HG03039 (cell line): ENCODE measurements at regions not wholly inside any gene's neighbourhood (a gene's known extent, or its start where the extent isn't known, plus 50 kb on each side); places are given as distances from the start of the nearest gene placed in this dataset.

Experiments used
- ATAC-seq: cut with Tn5 transposase; IDR thresholded peaks from one replicate; pipeline ENCODE4 v1.9.1; 2021; ENCODE audit warnings: mild to moderate bottlenecking, moderate library complexity; ENCODE audit not compliant: unreplicated experiment

DNA sequence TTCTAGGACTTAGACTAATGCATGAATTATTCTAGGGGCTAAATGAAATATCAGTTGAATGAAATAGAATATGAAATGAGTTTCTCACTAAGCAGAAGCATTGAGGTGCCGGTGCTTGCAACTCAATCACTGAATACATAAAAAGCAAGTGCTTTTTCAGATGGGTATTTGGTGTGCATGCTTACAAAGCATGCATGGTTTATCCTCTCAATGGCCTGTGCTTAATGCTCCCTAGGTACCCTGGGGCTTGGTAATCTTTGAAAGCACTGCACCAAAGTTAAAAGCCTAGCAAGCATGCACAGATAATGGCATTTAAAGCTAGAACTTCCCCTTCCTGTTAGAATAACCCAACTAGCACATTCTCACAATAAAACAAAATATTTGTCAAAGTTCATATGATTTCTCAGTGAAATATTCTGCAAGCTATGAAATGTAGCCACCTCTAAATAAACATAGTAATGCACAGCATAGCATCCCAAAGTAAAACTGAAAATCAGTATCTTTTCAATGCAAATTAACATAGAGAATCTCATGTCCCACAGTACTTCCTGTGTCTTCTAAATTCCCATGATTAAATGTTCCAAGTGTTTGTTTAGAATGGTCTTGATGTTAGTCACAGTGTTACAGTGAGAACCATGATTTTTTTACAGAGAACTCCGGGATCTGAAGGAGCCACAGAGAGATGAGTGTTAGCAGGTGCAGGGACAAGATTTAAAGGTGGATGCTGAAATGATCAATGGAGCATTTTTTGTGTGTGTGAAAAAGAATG is 143.4 kb upstream of the CDH6 start:
- no peak for ATAC-seq

DNA sequence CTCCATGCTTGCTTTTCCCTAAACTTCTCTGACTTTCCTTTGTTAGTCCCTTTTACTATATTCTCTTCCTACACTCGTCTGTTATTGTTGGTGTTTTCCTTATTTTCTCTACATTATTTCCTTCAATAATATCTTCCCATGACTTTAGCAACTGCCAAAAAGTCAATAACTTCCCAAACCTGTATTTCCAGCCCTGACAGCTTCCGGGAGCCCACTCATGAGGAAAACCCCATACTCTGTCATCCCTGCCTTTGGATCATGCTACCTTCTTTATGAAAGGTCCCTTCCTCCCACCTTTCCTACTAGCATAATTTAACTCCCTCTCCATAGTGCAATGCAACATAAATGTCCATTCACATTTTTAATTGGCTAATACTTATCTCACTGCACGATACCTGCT is 144.0 kb upstream of the CDH6 start:
- no peak for ATAC-seq

DNA sequence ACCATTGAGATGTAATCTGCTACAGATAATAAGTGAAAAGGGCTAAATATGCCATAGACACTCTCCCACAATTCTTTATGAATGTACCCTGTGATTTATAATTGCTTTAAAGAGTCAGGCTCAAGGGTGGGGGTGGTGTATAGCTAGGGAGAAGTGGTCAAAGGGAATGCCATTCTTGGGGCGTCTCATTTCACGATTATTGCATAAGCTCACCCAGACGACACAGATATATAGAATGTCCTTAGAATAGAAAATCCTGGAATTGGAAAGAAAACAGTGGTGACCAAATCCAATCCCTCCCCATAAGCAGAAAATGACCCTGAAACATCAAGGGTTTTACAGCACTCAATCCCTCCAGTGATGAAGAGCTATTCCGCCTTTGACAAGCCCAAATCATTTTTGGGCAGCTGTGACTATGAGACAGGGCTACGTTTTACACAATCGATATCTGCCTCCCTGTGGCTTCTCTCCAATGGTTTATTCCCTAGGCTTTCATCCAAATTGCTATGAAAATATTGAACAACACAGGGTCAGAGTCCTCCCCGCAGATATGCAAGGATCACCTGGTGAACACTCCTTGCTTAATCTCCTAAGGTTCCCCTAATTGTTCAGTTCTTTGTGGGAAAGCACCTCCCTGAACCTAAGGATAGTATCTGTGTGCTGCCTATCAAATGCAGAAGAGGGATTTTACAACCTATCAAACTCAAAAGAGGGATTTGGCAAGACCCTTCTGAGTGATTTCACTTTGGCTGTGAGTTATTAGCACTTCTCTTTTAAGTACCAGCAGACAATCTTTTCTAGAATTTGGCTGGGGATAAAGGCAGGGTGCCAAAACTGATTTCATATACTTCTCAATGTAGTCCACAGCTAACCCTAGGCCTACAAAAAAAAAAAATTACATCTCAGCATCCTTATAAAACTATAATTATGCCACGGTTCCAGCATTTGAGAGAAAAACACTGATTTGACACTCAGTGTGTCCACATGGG is 144.9 kb upstream of the CDH6 start:
- no peak for ATAC-seq

DNA sequence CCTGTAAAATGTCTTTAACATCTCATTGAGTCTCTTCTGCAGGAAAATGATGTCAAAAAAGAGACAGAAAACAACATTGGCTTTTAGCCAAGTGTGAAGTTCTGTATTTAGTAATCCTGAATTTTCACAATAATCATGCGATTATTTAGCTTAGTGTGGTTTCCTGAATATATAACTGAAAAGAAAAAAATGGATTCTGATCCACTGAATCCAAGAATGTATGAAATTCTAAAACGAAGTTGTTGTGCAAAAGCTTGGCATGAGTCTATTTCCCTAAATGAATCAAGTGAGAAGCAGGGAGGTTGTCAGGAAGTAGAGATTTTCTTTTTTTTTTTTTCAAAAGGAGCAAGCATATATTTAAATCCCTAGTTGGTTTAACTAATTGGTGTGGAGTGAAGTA is 145.9 kb upstream of the CDH6 start:
- no peak for ATAC-seq

DNA sequence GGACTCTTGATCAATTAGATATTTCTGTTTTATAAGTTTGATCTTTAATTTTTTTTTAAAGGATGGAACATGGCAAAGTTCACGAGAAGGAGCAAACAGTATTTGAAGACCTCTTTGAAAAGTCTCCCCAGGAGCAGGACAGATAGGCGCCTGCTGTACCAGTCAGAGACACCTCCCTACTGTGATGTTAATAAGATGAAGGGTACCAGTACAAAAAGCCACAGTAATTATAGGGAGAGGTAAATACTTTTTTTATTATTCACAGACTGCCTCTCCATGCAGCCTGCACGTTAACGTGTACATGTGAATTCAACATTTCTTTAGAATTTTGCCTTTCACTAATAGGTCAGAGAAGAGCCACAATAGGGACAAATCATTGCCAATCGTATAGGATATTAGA is 146.5 kb upstream of the CDH6 start:
- ATAC-seq = no peak

DNA sequence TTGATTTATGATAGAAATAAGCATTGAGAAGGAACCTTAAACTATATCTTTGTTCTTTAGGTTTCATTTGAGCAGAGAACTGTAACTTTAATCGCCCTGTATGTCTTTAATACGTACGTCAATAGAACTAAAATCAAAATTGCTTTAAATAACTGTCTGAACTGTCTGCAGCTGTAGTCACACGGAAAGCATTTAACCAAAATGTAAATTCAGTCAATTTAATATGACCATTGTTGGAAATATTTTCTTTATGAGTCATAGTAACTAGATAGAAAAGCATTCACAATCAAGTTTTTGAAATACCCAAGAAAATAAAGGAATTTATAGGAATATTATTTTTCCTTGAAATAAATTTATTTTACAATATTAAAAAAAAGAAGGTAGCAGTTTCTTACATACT is 157.1 kb upstream of the CDH6 start:
- ATAC-seq = no peak

DNA sequence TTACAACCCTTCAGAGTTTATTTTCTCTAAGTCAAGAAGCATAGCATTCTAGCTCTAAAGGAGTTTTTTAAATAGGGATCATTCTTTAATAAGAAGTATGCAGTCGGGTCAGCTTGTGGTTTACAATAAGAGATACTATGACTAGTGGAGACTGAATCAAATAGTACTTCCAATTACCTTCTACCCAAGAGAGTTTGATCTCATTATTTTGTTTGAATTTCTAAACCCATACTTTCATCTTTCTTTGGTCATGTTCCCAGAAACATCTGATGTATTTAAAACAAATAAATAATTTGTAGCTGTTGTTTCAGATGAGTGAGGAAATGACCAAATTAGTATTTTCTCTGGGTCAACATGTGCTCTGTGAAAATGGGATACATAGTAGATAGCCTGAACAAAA is 160.2 kb upstream of the CDH6 start:
- ATAC-seq = no peak

DNA sequence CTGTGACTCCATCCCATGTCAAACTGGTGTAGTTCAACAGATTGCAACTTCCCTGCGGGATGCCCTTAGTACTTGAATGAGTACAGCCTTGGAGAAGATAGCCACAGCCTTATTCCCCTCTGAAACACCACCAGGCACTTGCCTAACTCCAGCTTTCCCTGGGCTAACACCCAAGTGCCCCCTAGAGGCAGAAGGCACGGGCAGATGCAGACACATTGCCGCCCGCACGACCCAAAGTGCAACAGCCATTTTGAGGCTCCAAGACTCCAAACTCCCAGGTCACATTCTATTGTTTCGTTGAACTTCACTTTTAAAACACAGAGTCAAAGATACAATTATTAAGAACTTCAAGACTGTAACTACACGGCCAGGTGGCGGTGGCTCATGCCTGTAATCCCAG is 163.6 kb upstream of the CDH6 start:
- no peak for ATAC-seq

DNA sequence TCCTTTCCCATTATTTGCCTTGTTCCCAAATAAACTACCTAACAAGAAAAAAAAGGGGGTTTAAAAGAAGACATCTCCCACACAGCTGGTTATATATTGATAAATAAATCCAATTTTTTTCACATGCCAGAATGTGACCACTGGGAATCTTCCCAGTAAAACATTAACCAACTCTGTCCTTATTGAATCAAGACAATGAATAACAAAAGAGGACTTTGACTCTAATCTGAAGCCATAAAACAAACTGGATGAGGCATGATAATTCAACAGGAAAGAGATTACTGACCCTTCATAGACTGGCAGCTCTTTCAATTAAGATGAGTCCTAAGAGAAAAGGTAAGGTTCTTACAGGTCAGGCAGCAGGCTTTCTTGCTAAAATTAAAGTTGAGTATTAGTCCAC is 165.8 kb upstream of the CDH6 start:
- ATAC-seq = no peak

DNA sequence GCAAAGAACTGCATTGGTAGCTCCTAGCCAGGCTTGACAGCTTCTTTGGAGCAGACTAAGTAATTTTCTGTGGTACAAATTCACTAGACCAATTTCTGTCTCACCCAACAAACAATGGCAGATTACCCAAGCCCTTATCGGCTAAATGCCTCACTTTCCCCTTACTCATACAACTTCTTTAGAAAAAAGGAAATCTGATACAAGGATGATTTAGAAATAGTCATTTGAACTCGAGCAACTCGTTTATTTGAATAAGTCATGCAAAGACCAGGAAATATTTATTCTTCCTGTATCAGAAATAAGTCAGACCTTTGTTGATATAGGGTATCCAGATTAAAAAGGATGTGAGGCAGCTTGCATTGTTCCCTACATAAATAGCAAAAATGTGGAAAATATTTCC is 170.4 kb upstream of the CDH6 start:
- no peak for ATAC-seq

DNA sequence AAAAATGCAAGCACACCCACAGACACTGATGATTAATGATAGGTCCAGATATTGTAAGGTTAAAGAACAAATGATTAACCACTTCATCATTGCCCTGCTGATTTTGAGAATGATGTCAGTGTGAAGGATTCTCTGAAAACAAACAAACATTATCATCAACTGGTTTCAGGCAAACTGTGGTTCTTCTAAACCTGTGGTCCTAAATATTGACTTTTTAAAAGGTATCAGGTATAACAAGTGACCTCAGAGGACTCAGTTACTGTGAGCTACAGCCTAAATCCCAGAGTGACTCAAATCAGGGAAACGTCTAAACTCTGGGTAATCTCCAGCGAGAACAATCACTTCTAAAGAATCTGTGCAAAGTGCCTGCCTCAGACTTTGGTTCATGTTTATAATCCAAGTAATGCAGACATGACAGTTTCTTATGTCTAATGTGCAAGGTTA is 172.3 kb upstream of the CDH6 start:
- ATAC-seq = no peak

DNA sequence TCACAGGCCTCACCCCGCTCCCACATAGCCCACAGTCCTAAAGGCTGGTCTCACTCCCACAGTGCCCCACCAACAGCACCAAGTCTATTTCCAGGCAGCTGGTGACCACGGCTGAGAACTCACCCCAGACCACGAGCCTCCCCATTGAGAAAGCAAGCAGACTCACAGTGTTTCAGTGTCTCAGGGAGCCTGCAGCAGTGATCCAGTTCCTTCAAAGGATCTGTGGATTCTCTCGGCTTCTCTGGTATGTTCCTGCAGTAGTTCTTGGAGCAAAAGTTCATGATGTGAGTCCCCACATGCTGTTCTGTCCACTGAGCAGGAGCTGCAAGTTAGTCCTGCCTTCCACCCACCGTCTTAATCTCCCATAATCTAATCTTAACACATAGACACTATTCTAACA is 185.3 kb upstream of the CDH6 start:
- ATAC-seq = no peak

DNA sequence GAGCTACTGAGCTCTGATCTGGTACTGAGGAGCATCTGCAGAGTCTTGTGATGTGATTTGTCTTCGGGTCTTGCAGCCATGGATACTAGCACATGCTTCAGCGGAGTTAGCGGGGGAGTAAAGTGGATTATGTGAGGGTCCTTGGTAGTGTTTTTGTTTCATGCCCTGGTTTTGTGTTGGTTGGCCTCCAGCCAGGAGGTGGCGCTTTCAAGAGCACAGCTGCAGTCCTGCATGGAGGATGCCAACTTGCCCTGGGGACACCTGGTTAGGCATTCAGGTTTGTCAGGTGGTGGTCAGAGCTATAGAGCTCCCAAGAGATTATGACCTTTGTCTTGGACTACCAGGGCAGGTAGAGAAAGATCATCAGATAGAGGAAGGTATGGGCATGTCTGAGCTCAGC is 185.8 kb upstream of the CDH6 start:
- no peak for ATAC-seq

DNA sequence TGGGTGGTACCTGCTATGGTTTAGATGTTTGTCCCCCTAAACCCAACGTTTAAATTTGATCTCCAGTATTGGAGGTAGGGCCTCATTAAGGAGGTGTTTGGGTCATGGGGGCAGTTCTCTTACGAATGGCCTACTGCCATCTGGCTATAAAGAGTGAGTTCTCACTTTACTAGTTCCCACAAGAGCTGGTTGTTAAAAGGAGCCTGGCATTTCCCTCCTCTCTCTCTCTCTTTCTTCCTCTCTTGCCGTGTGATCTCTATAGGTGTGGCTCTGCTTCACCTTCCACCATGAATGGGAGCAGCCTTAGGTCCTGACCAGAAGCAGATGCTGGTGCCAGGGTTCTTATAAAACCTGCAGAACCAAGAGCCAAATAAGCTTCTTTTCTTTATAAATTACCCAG is 193.2 kb upstream of the CDH6 start:
- no peak for ATAC-seq

DNA sequence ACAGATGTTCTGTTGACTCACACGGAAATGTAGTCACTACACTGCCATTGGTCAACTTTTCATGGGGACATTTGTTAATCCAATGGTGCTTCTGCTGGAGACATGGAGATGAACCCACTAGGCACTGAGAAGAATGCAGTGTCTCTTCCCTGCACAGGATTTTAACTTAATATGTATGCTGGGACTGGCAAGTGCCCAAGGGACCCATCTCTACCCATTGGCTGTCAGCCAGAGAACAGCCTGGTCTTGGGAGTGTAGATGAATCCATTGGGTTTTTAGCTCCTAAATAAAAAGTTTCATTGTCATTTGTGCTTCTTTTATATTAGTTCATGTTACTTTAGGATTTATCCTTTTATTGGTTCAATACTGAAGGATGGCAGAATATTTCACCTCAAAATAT is 195.8 kb upstream of the CDH6 start:
- ATAC-seq = no peak

DNA sequence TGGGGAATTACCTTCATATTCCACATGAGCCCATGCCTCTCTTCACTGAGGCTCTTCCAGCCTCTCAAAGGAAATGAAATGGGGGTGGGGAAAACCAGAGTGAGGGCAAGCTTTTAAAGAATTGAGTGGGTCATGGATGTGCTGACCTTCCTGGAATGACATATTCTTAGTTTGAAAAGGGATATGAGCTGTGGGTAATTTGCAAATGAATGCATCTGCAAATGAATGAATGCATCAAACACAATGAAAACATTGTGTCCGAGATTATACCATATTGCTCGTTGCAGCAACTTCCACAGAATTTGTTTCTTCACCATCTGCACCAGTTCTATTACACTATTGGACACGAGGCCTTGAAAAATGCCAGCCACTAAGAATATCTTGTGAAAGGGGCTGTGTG is 198.6 kb upstream of the CDH6 start:
- no peak for ATAC-seq

DNA sequence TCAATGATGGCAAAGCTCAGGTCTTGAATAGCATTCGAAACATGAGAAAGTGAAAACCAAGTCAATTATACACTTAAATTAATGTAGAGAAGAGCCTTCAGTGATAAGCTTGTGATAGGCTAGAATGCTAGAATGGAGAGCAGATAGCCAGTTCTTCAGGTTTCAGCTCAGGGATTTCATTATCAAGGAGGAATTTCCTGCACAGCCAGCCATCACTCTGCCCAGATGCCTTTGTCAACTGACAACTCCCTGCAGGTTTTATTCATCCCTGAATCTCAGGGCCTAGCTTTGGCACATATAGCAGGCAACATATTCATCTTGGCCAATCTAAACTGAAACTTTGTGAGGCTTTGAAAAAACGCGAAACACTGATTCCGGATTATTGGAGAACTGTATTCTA is 199.3 kb upstream of the CDH6 start:
- ATAC-seq = no peak

DNA sequence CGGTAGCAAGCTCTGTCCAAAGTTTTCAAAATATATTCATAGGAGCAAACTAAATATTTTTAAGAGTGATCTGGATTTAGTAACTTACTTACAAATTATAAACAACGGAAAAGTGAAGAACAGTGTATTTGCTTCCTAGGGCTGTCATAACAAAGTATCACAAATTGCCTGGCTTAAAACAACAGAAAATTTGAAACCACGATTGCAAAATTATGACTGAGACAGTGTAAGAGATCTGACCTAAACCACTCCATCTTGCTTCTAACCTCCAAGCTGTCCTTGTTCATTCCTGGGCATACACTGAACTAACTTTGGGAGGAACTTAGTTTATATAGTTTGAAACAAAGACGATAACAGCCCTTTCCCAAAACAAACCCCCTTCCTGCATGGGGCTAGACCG is 202.0 kb upstream of the CDH6 start:
- ATAC-seq = no peak

DNA sequence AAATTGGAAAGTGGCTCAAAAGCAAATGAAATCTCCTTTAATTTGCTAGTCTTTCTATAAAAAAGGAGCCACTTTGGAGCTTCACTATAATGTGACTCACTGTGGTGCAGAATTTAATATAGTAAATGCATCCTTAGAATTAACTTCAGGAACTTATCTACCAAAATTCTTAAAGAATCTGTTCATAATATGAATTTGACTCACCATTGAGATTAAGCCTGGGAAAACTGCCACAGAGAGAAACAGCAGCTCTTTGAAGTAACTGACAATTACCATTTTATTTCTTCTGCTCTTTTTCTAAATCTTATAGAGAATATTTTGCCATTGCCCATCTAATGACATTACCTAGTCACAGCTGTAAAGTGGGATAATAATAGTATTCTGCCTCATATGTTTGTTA is 211.9 kb upstream of the CDH6 start:
- no peak for ATAC-seq

DNA sequence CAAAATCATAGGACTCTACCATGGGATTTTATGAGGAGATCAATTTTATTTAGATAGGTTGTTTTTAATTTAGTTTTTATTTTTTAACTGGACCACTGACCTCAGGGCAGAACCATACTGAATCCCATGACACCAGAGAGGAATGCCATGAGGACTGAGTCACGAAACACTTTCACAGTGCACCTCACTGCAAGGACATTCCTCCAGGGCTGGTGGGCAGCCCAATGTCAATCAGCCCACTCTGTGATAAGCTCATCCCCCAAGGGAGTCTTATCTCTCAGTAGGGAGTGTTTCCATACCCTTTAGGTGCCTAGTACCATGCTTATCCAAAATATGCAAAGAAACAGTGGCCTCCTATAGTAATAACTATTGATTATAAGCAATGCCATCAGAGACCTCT is 224.5 kb upstream of the CDH6 start:
- ATAC-seq = no peak

DNA sequence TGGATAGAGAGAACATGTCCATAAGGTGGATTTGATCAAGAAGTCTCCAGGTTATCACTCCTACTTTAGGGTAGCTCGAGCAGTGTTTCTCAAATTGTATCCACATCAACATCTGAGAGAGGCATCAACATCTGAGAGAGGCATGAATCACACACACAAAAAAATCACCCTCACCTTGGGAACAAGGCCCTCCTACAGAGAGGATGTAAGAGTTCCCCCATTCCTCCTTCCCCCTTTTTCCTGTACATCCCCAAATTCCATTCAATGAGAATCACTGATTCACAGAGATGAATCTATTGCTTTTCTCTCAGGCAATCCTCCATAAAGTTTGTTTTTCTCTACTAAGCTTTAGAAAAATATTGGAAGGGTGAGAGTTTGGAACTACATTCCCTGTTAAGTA is 233.4 kb upstream of the CDH6 start:
- no peak for ATAC-seq

DNA sequence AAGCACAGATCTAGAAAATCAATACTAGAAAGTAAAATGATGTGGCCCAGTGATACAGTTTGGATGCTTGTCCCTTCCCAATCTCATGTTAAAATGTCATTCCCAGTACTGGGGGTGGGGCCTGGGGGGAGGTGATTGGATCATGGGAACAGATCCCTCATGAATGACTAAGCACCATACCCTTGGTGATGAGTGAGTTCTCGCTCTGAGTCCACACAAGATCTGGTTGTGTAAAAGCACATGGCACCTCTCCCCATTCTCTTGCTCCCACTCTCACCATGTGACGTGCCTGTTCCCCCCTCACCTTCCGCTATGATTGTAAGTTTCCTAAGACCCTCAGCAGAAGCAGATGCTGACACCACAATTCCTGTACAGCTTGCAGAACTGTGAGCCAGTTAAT is 234.2 kb upstream of the CDH6 start:
- ATAC-seq = no peak
